ENCODE measurements at regions not wholly inside any gene's neighbourhood (a gene's known extent, or its start where the extent isn't known, plus 50 kb on each side); places are given as distances from the start of the nearest gene placed in this dataset.

GRCh38 chr7:12127455-12127854 is 83.6 kb upstream of the TMEM106B start:
- DNase-seq (ENCODE audit: low read depth): no peak

- no peak for DNase-seq (ENCODE audit: low read depth)
Measured at GRCh38 chr7:12130609-12131008, 80.5 kb upstream of the TMEM106B start.

- no peak for DNase-seq (ENCODE audit: low read depth)
Measured at GRCh38 chr7:12131122-12131521, 80.0 kb upstream of the TMEM106B start.

- no peak for DNase-seq (ENCODE audit: low read depth)
Measured at GRCh38 chr7:12133865-12134264, 77.2 kb upstream of the TMEM106B start.

GRCh38 chr7:12136523-12136922 is 74.6 kb upstream of the TMEM106B start:
- DNase-seq (ENCODE audit: low read depth): no peak

- DNase-seq (ENCODE audit: low read depth): no peak
Measured at GRCh38 chr7:12137283-12137682, 73.8 kb upstream of the TMEM106B start.

- no peak for DNase-seq (ENCODE audit: low read depth)
Measured at GRCh38 chr7:12138421-12138820, 72.7 kb upstream of the TMEM106B start.

- DNase-seq (ENCODE audit: low read depth): no peak
Measured at GRCh38 chr7:12139416-12139815, 71.7 kb upstream of the TMEM106B start.

GRCh38 chr7:12146813-12147212 is 64.3 kb upstream of the TMEM106B start:
- no peak for DNase-seq (ENCODE audit: low read depth)

- no peak for DNase-seq (ENCODE audit: low read depth)
Measured at GRCh38 chr7:12152196-12152918, 58.7 kb upstream of the TMEM106B start.

- no peak for DNase-seq (ENCODE audit: low read depth)
Measured at GRCh38 chr7:12154119-12154518, 57.0 kb upstream of the TMEM106B start.

GRCh38 chr7:12157517-12157916 is 53.6 kb upstream of the TMEM106B start:
- no peak for DNase-seq (ENCODE audit: low read depth)

- no peak for DNase-seq (ENCODE audit: low read depth)
Measured at GRCh38 chr7:12158334-12159060, 52.6 kb upstream of the TMEM106B start.

GRCh38 chr7:12161146-12161545 is 49.9 kb upstream of the TMEM106B start:
- no peak for DNase-seq (ENCODE audit: low read depth)

All from stromal cell of bone marrow (primary cell).